ENCODE measurements at regions not wholly inside any gene's neighbourhood (a gene's known extent, or its start where the extent isn't known, plus 50 kb on each side); places are given as distances from the start of the nearest gene placed in this dataset.
A peak's percentile ranks its signal among the peaks of the same experiment; 100 is the strongest.
"Not testable (repeated sequence)": the region's sequence is repeated elsewhere in the genome, so short reads cannot be mapped to it uniquely, and the experiment has no call there.

GRCh38 chr2:110318898-110319297 is 106.6 kb upstream of the MTLN start:
- intact Hi-C loops (cut with micrococcal nuclease; ENCODE audit: unreplicated experiment); H3K4me3 Mint-ChIP-seq (ENCODE audit: low read depth, unreplicated experiment); H3K27me3 Mint-ChIP-seq (ENCODE audit: unreplicated experiment); DNase-seq; H3K4me1 Mint-ChIP-seq (ENCODE audit: low read depth, unreplicated experiment); H3K27ac Mint-ChIP-seq (ENCODE audit: unreplicated experiment); H3K9me3 Mint-ChIP-seq (ENCODE audit: low read depth, unreplicated experiment); BruUV-seq (replicated peaks); CTCF ChIA-PET; H3K36me3 Mint-ChIP-seq (ENCODE audit: insufficient read depth, unreplicated experiment): not testable (repeated sequence)

- CTCF ChIA-PET; intact Hi-C loops (cut with micrococcal nuclease; ENCODE audit: unreplicated experiment); H3K27me3 Mint-ChIP-seq (ENCODE audit: unreplicated experiment); H3K36me3 Mint-ChIP-seq (ENCODE audit: insufficient read depth, unreplicated experiment); H3K9me3 Mint-ChIP-seq (ENCODE audit: low read depth, unreplicated experiment); H3K4me1 Mint-ChIP-seq (ENCODE audit: low read depth, unreplicated experiment); H3K4me3 Mint-ChIP-seq (ENCODE audit: low read depth, unreplicated experiment); BruUV-seq (replicated peaks); DNase-seq; H3K27ac Mint-ChIP-seq (ENCODE audit: unreplicated experiment): not testable (repeated sequence)
Observed at GRCh38 chr2:110317377-110317776, 105.0 kb upstream of the MTLN start.

- H3K27me3 Mint-ChIP-seq (ENCODE audit: unreplicated experiment); H3K27ac Mint-ChIP-seq (ENCODE audit: unreplicated experiment); CTCF ChIA-PET; DNase-seq; intact Hi-C loops (cut with micrococcal nuclease; ENCODE audit: unreplicated experiment); H3K4me3 Mint-ChIP-seq (ENCODE audit: low read depth, unreplicated experiment); H3K9me3 Mint-ChIP-seq (ENCODE audit: low read depth, unreplicated experiment); H3K4me1 Mint-ChIP-seq (ENCODE audit: low read depth, unreplicated experiment); BruUV-seq (replicated peaks); H3K36me3 Mint-ChIP-seq (ENCODE audit: insufficient read depth, unreplicated experiment): not testable (repeated sequence)
Observed at GRCh38 chr2:110316051-110316865, 103.9 kb upstream of the MTLN start.

DNA sequence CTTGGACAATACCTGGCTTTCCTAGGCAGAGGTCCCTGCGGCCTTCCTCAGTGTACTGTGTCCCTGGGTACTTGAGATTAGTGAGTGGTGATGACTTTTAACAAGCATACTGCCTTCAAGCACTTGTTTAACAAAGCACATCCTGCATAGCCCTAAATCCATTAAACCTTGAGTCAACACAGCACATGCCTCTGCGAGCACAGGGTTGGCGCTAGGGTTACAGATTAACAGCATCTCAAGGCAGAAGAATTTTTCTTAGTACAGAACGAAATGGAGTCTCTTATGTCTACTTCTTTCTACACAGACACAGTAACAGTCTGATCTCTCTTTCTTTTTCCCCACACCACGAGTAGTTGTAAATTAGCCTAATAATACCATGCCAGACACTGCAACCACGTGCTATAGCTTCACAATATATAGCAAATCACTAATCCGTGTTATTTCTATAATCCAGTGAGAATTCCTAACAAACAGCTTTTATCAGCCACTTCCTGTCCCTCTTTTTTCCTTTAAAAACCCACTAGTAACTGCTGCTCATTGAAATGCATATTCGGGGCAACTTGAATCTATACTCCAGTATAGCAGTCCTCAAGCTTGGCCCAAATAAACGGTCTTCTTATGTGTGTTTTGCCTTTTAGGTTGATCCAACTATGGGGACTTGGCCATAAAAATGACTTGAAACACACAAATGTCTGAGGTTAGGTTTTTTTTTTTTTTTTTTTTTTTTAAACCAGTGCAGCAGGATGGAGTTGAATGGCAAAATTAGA is 102.9 kb upstream of the MTLN start:
- intact Hi-C loops (cut with micrococcal nuclease; ENCODE audit: unreplicated experiment); H3K4me3 Mint-ChIP-seq (ENCODE audit: low read depth, unreplicated experiment); H3K9me3 Mint-ChIP-seq (ENCODE audit: low read depth, unreplicated experiment); CTCF ChIA-PET; DNase-seq; H3K4me1 Mint-ChIP-seq (ENCODE audit: low read depth, unreplicated experiment); BruUV-seq (replicated peaks); H3K27me3 Mint-ChIP-seq (ENCODE audit: unreplicated experiment); H3K36me3 Mint-ChIP-seq (ENCODE audit: insufficient read depth, unreplicated experiment); H3K27ac Mint-ChIP-seq (ENCODE audit: unreplicated experiment): not testable (repeated sequence)

DNA sequence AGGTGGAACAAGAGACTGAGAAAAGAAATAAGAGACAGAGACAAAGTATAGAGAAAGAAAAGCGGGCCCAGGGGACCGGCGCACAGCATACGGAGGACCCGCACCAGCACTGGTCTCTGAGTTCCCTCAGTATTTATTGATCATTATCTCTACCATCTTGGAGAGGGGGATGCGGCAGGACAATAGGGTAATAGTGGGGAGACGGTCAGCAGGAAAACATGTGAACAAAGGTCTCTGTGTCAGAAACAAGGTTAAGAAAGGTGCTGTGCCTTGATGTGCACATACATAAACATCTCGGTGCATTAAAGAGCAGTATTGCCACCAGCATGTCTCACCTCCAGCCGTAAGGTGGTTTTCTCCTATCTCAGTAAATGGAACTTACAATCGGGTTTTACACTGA is 102.1 kb upstream of the MTLN start:
- H3K9me3 Mint-ChIP-seq (ENCODE audit: low read depth, unreplicated experiment); CTCF ChIA-PET; intact Hi-C loops (cut with micrococcal nuclease; ENCODE audit: unreplicated experiment); H3K27ac Mint-ChIP-seq (ENCODE audit: unreplicated experiment); H3K27me3 Mint-ChIP-seq (ENCODE audit: unreplicated experiment); H3K4me3 Mint-ChIP-seq (ENCODE audit: low read depth, unreplicated experiment); DNase-seq; H3K4me1 Mint-ChIP-seq (ENCODE audit: low read depth, unreplicated experiment); H3K36me3 Mint-ChIP-seq (ENCODE audit: insufficient read depth, unreplicated experiment): not testable (repeated sequence)
- TSS peak; percentile 83 for BruUV-seq (replicated peaks)

GRCh38 chr2:110313032-110313431 is 100.7 kb upstream of the MTLN start:
- H3K9me3 Mint-ChIP-seq (ENCODE audit: low read depth, unreplicated experiment); H3K4me3 Mint-ChIP-seq (ENCODE audit: low read depth, unreplicated experiment); CTCF ChIA-PET; H3K4me1 Mint-ChIP-seq (ENCODE audit: low read depth, unreplicated experiment); DNase-seq; H3K36me3 Mint-ChIP-seq (ENCODE audit: insufficient read depth, unreplicated experiment); H3K27me3 Mint-ChIP-seq (ENCODE audit: unreplicated experiment); intact Hi-C loops (cut with micrococcal nuclease; ENCODE audit: unreplicated experiment); BruUV-seq (replicated peaks); H3K27ac Mint-ChIP-seq (ENCODE audit: unreplicated experiment): not testable (repeated sequence)

DNA sequence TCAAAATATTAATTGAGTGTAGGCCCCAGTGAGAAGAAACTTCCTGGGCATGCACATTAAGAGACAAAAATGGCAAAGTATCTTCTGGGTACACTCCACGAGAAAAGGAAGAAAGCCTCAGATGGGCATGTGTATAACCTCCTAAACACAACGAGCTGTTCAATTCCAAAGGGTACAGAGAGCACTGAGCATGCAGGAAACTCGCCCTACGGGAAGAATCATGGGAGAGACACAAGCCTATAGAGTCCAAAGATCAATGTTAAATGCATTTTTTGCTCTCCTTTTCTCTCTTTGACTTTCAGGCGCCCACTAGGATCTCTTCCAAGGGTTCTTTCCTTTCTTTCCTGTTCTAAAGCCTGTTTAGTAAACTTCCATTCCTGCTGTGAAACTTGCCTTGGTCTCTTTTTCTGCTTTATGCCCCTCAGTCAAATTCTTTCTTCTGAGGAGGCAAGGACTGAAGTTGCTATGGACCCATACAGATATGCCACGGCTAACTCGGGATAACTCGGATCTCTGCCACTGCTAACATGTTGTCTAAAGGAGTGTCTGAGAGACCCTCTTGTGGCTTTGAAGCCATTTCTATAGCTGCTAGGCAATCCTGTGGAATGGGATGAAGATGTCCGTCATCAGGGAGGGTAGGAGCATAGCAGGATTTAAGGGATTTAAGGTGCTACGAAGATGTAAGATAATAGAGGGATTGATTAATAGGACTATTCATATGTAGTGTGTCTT is 99.5 kb upstream of the MTLN start:
- DNase-seq; H3K4me3 Mint-ChIP-seq (ENCODE audit: low read depth, unreplicated experiment); intact Hi-C loops (cut with micrococcal nuclease; ENCODE audit: unreplicated experiment); CTCF ChIA-PET; BruUV-seq (replicated peaks); H3K36me3 Mint-ChIP-seq (ENCODE audit: insufficient read depth, unreplicated experiment); H3K27me3 Mint-ChIP-seq (ENCODE audit: unreplicated experiment); H3K4me1 Mint-ChIP-seq (ENCODE audit: low read depth, unreplicated experiment); H3K9me3 Mint-ChIP-seq (ENCODE audit: low read depth, unreplicated experiment); H3K27ac Mint-ChIP-seq (ENCODE audit: unreplicated experiment): not testable (repeated sequence)

- H3K4me1 Mint-ChIP-seq (ENCODE audit: low read depth, unreplicated experiment); DNase-seq; H3K36me3 Mint-ChIP-seq (ENCODE audit: insufficient read depth, unreplicated experiment); H3K9me3 Mint-ChIP-seq (ENCODE audit: low read depth, unreplicated experiment); H3K27me3 Mint-ChIP-seq (ENCODE audit: unreplicated experiment); intact Hi-C loops (cut with micrococcal nuclease; ENCODE audit: unreplicated experiment); H3K27ac Mint-ChIP-seq (ENCODE audit: unreplicated experiment); BruUV-seq (replicated peaks); H3K4me3 Mint-ChIP-seq (ENCODE audit: low read depth, unreplicated experiment); CTCF ChIA-PET: not testable (repeated sequence)
Observed at GRCh38 chr2:110310988-110311475, 98.7 kb upstream of the MTLN start.

DNA sequence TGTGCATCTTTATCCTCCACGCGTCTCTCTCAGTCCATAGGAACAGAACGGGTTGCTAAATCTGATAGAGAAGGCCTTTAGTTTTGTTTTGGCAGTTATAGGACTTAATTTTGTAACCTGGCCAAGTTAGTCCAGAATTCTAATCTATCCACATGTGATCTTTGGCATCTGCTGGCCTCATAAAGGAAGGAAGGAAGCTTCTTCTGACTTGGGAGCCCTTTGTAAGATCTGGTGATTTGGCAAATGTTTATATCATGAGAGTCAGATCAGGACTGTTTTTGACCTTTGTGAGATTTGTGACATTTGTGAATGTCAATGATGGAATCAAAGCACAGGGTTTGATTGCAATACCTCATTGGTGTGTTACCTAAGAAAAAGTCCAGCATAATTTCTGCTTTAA is 96.4 kb upstream of the MTLN start:
- H3K4me1 Mint-ChIP-seq (ENCODE audit: low read depth, unreplicated experiment); H3K27ac Mint-ChIP-seq (ENCODE audit: unreplicated experiment); H3K36me3 Mint-ChIP-seq (ENCODE audit: insufficient read depth, unreplicated experiment); BruUV-seq (replicated peaks); intact Hi-C loops (cut with micrococcal nuclease; ENCODE audit: unreplicated experiment); DNase-seq; H3K27me3 Mint-ChIP-seq (ENCODE audit: unreplicated experiment); H3K9me3 Mint-ChIP-seq (ENCODE audit: low read depth, unreplicated experiment); H3K4me3 Mint-ChIP-seq (ENCODE audit: low read depth, unreplicated experiment); CTCF ChIA-PET: not testable (repeated sequence)

Measured in Calu3 (cell line).